ENCODE measurements at regions not wholly inside any gene's neighbourhood (a gene's known extent, or its start where the extent isn't known, plus 50 kb on each side); places are given as distances from the start of the nearest gene placed in this dataset.

DNA sequence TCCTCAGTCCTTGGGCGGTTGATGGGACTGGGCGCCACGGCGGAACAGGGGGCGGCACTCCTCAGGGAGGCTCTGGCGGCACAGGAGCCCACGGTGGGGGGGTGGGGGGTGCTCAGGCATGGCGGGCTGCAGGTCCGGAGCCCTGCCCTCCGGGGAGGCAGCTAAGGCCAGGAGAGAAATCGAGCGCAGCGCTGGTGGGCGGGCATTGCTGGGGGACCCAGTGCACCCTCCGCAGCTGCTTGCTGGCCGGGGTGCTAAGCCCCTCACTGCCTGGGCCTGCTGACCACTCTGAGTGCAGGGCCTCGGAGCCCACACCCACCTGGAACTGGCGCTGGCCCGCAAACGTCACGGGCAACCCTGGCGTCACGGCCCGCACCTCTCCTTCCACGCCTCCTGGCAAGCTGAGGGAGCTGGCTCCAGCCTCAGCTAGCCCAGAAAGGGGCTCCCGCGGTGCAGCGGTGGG lies 164.9 kb upstream of the AGA start:
- TF ChIP-seq, protein P1, sequence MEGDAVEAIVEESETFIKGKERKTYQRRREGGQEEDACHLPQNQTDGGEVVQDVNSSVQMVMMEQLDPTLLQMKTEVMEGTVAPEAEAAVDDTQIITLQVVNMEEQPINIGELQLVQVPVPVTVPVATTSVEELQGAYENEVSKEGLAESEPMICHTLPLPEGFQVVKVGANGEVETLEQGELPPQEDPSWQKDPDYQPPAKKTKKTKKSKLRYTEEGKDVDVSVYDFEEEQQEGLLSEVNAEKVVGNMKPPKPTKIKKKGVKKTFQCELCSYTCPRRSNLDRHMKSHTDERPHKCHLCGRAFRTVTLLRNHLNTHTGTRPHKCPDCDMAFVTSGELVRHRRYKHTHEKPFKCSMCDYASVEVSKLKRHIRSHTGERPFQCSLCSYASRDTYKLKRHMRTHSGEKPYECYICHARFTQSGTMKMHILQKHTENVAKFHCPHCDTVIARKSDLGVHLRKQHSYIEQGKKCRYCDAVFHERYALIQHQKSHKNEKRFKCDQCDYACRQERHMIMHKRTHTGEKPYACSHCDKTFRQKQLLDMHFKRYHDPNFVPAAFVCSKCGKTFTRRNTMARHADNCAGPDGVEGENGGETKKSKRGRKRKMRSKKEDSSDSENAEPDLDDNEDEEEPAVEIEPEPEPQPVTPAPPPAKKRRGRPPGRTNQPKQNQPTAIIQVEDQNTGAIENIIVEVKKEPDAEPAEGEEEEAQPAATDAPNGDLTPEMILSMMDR (IDR thresholded peaks at IDR 0.05) = no peak
- no peak for TF ChIP-seq POLR2A (IDR thresholded peaks at IDR 0.05)
